RWPE1 (cell line): ENCODE measurements at regions not wholly inside any gene's neighbourhood (a gene's known extent, or its start where the extent isn't known, plus 50 kb on each side); places are given as distances from the start of the nearest gene placed in this dataset.

Experiments used
- CTCF ChIA-PET: fragments of 350-600 bp; sonication (Branson Sonifier 250); formaldehyde crosslinking; extraction: SDS; loops from one replicate; lab custom pipeline; 2021; lab: Yijun Ruan, JAX
- POLR2A ChIA-PET: fragments of 400-600 bp; formaldehyde crosslinking; extraction: SDS; loops from one replicate; lab custom pipeline; 2020; ENCODE audit warnings: antibody characterized with exemption; ENCODE audit not compliant: low non-redundant PET; lab: Yijun Ruan, JAX
- DNase-seq: peaks from one replicate; pipeline ENCODE4 v3.0.0; 2012; ENCODE audit warnings: low spot score
- H3K27ac ChIP-seq: fragments of 450-650 bp; 2 replicates; pipeline ENCODE4 v1.5.1; 2017
- TF ChIP-seq, protein P1 (sequence below): fragments of 450-650 bp; conservative IDR thresholded peaks from 2 replicates; pipeline ENCODE4 v1.5.1; 2017; ENCODE audit warnings: low read depth, mild to moderate bottlenecking

DNA sequence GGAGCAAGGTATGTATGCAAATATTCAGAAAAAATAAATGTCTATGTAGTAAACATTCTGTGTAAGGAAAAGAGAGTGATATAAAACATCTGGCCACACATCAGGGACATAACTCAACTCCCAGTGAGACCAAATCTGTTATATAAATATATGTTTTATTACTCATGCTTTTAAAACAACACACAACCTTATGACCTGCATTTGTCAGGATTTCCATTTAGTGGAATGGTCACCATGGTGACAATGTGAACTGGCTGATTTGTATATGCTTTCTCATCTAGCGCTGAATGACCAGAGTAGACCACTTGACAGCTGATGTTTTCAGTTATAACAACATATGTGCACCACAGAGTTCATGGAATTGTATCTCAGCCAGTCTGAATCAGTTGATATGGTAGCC, 551.7 kb downstream of the HTR7 start:
- POLR2A ChIA-PET, result no interaction called here

DNA sequence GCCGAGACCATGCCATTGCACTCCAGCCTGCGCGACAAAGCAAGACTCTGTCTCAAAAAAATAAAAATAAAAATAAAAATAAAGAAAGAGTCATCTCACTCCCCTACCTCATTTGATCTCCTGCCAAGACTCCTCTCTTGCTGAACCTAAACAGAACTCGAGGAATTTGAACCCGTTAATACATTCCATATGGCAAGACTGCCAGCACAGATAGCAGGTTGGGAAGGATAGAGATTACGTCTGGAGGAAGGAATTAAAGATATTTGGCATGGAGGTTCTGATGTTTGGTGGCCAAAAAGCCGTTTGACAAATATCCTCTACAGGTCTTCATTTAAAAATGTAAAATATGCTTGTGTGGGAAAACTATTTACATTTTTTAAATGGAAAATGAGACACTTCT, 549.6 kb downstream of the HTR7 start:
- POLR2A ChIA-PET, result no interaction called here
- no peak overlapping the region for H3K27ac ChIP-seq
- CTCF ChIA-PET, result no interaction called here
- DNase-seq, result no peak
- TF ChIP-seq, protein P1, sequence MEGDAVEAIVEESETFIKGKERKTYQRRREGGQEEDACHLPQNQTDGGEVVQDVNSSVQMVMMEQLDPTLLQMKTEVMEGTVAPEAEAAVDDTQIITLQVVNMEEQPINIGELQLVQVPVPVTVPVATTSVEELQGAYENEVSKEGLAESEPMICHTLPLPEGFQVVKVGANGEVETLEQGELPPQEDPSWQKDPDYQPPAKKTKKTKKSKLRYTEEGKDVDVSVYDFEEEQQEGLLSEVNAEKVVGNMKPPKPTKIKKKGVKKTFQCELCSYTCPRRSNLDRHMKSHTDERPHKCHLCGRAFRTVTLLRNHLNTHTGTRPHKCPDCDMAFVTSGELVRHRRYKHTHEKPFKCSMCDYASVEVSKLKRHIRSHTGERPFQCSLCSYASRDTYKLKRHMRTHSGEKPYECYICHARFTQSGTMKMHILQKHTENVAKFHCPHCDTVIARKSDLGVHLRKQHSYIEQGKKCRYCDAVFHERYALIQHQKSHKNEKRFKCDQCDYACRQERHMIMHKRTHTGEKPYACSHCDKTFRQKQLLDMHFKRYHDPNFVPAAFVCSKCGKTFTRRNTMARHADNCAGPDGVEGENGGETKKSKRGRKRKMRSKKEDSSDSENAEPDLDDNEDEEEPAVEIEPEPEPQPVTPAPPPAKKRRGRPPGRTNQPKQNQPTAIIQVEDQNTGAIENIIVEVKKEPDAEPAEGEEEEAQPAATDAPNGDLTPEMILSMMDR, result no peak

More for the DNA sequence above, 551.7 kb downstream of the HTR7 start:
- no peak overlapping the region for H3K27ac ChIP-seq
- no peak for DNase-seq
- CTCF ChIA-PET, result no interaction called here
- TF ChIP-seq, protein P1, result no peak

GRCh38 chr10:90313576-90314325, 544.1 kb downstream of the HTR7 start:
- ChIA-PET CTCF (interaction anchor here (0.6 kb wide), 1 partner anchor 28 kb away, joined by 4 read pairs; no protein-coding TSS in a partner anchor), POLR2A (no interaction called here)
- DNase-seq, result peak; percentile 89
- no peak overlapping the region for H3K27ac ChIP-seq
- TF ChIP-seq, protein P1, result no peak

DNA sequence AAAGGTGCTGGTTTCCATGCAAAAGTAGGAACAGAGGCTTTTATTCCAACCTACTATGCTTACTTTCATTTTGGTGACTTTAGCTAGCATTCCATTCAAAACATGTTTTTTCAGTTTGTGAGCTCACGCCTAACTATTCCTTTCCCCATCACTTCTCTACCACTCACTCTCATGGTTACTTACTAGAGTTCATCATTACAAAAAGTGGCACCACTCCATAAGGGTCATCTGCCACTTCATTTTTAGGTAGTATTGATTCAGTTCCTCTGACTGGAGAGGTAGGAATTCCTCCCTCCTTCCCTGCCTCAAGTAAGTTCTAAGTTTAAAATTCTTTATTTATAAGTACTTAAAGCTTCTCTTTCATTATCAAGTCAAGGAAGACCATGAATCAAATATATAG, 543.1 kb downstream of the HTR7 start:
- no peak overlapping the region for H3K27ac ChIP-seq
- CTCF ChIA-PET, result interaction anchor here (0.6 kb wide), 1 partner anchor 291 kb away, joined by 4 read pairs; no protein-coding TSS in a partner anchor
- POLR2A ChIA-PET, result no interaction called here
- no peak for DNase-seq
- TF ChIP-seq, protein P1, result no peak

- no peak for DNase-seq
- no peak overlapping the region for H3K27ac ChIP-seq
- ChIA-PET CTCF (interaction anchor here (0.7 kb wide), 1 partner anchor 31 kb away, joined by 3 read pairs; no protein-coding TSS in a partner anchor), POLR2A (no interaction called here)
- TF ChIP-seq, protein P1, result no peak
These were observed 540.7 kb downstream of the HTR7 start for GRCh38 chr10:90317172-90317571.

DNA sequence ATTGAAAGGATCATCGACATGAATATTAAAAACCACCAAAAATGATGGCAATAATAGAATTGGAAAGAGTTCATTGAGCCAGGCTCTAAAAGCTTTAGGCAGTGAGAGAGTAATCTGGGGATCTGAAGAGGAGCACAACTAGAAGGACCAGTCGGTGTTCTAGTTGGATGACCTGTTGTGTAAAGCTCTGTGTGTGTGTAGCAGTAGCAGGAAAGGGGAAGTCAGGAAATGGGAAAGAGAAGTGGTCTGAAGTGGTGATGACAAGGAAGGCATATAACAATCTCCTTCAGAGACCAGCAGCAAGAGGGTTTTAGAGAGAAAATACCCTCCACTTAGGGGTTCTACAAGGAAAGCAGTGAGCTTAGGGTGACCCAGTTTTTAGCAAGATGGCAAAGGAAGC, 539.2 kb downstream of the HTR7 start:
- H3K27ac ChIP-seq, result no peak overlapping the region
- POLR2A ChIA-PET, result no interaction called here
- DNase-seq, result no peak
- TF ChIP-seq, protein P1, result no peak
- CTCF ChIA-PET, result no interaction called here
